OCI-LY1 (cell line): ENCODE measurements at regions not wholly inside any gene's neighbourhood (a gene's known extent, or its start where the extent isn't known, plus 50 kb on each side); places are given as distances from the start of the nearest gene placed in this dataset.

Source experiments
- H2AFZ ChIP-seq: fragments of 200-600 bp; sonication (generic), shearing (Covaris generic); 2 replicates; pipeline ENCODE4 v1.6.0; 2014; ENCODE audit warnings: antibody characterized with exemption, mild to moderate bottlenecking, low read length
- H3F3A ChIP-seq: fragments of 200-600 bp; sonication (generic), shearing (Covaris generic); 2 replicates; pipeline ENCODE4 v1.6.0; 2014; ENCODE audit warnings: mild to moderate bottlenecking, antibody characterized with exemption, low read length, moderate library complexity; ENCODE audit not compliant: insufficient read depth
- H3K27ac ChIP-seq: fragments of 200-600 bp; sonication (generic); 2 replicates; pipeline ENCODE4 v1.5.1; 2014; ENCODE audit warnings: low read length, mixed run types, mild to moderate bottlenecking, low read depth; ENCODE audit not compliant: poor library complexity, severe bottlenecking
- H3K27me3 ChIP-seq: fragments of 200-600 bp; sonication (generic); 2 replicates; pipeline ENCODE4 v1.6.0; 2014; ENCODE audit warnings: antibody characterized with exemption, mild to moderate bottlenecking, low read length, moderate library complexity; ENCODE audit not compliant: insufficient read depth
- H3K36me3 ChIP-seq: fragments of 200-600 bp; sonication (generic); 2 replicates; pipeline ENCODE4 v1.6.1; 2014; ENCODE audit warnings: mild to moderate bottlenecking, antibody characterized with exemption, low read length, moderate library complexity, mixed read lengths; ENCODE audit not compliant: insufficient read depth
- H3K4me1 ChIP-seq: fragments of 200-600 bp; sonication (generic); 2 replicates; pipeline ENCODE4 v1.5.1; 2014; ENCODE audit warnings: mild to moderate bottlenecking, low read length, moderate library complexity; ENCODE audit not compliant: insufficient read depth, severe bottlenecking
- H3K4me2 ChIP-seq: fragments of 200-600 bp; sonication (generic), shearing (Covaris generic); 2 replicates; pipeline ENCODE4 v1.6.1; 2014; ENCODE audit warnings: low read length
- H3K4me3 ChIP-seq: fragments of 200-600 bp; sonication (generic); 2 replicates; pipeline ENCODE4 v1.5.1; 2014; ENCODE audit warnings: low read length, low read depth, mild to moderate bottlenecking, mixed read lengths; ENCODE audit not compliant: poor library complexity, severe bottlenecking
- H3K79me2 ChIP-seq: fragments of 200-600 bp; shearing (Covaris generic); 2 replicates; pipeline ENCODE4 v1.6.1; 2016; ENCODE audit warnings: mixed run types, low read length, mixed read lengths; ENCODE audit not compliant: insufficient read depth
- H3K9ac ChIP-seq: fragments of 200-600 bp; sonication (generic), shearing (Covaris generic); 2 replicates; pipeline ENCODE4 v1.6.1; 2014; ENCODE audit warnings: mild to moderate bottlenecking, low read length, mixed read lengths
- H3K9me2 ChIP-seq: fragments of 200-600 bp; sonication (generic), shearing (Covaris generic); 2 replicates; pipeline ENCODE4 v1.6.1; 2014; ENCODE audit warnings: low read depth, mild to moderate bottlenecking, low read length, mixed read lengths
- H3K9me3 ChIP-seq: fragments of 200-600 bp; shearing (Covaris generic); 2 replicates; pipeline ENCODE4 v1.6.1; 2014; ENCODE audit warnings: low read length, mixed read lengths
- H4K20me1 ChIP-seq: fragments of 200-600 bp; sonication (generic), shearing (Covaris generic); 2 replicates; pipeline ENCODE4 v1.6.0; 2016; ENCODE audit warnings: mild to moderate bottlenecking, low read length; ENCODE audit not compliant: insufficient read depth
- CTCF ChIP-seq: fragments of 200-600 bp; sonication (generic), shearing (Covaris generic); IDR thresholded peaks from 2 replicates; pipeline ENCODE4 v1.5.1; 2017; ENCODE audit warnings: mild to moderate bottlenecking, antibody characterized with exemption, low read length, moderate library complexity, mixed read lengths
- EZH2 ChIP-seq: fragments of 200-600 bp; sonication (generic), shearing (Covaris generic); IDR thresholded peaks from 2 replicates; pipeline ENCODE4 v1.8.0; 2017; ENCODE audit warnings: borderline replicate concordance, mixed run types, mild to moderate bottlenecking, antibody characterized with exemption, low read length, moderate library complexity, mixed read lengths

- Histone ChIP-seq H3F3A (no peaks in the 10 kb centered on the region), H2AFZ (no peak overlapping the region), H3K9me2 (no peaks in the 10 kb centered on the region), H3K27me3 (no peaks in the 10 kb centered on the region), H3K9ac (no peak overlapping the region), H3K79me2 (no peaks in the 10 kb centered on the region), H3K4me3 (no peak overlapping the region), H3K4me1 (no peaks in the 10 kb centered on the region), H3K9me3 (no peaks in the 10 kb centered on the region), H4K20me1 (no peaks in the 10 kb centered on the region), H3K36me3 (no peaks in the 10 kb centered on the region), H3K27ac (no peak overlapping the region), H3K4me2 (no peak overlapping the region)
- no peak for TF ChIP-seq CTCF
- TF ChIP-seq EZH2, result no peak
Observed at GRCh38 chr2:129056309-129056958, 737.8 kb upstream of the HS6ST1 start.

GRCh38 chr2:129056959-129057317, 738.3 kb upstream of the HS6ST1 start:
- Histone ChIP-seq H3K4me3 (no peak overlapping the region), H2AFZ (no peak overlapping the region), H3K27me3 (no peaks in the 10 kb centered on the region), H3F3A (no peaks in the 10 kb centered on the region), H3K36me3 (no peaks in the 10 kb centered on the region), H3K9me3 (no peaks in the 10 kb centered on the region), H3K9ac (no peak overlapping the region), H3K4me1 (no peaks in the 10 kb centered on the region), H3K4me2 (no peak overlapping the region), H3K9me2 (no peaks in the 10 kb centered on the region), H3K27ac (no peak overlapping the region), H3K79me2 (no peaks in the 10 kb centered on the region), H4K20me1 (no peaks in the 10 kb centered on the region)
- no peak for TF ChIP-seq CTCF
- no peak for TF ChIP-seq EZH2

DNA sequence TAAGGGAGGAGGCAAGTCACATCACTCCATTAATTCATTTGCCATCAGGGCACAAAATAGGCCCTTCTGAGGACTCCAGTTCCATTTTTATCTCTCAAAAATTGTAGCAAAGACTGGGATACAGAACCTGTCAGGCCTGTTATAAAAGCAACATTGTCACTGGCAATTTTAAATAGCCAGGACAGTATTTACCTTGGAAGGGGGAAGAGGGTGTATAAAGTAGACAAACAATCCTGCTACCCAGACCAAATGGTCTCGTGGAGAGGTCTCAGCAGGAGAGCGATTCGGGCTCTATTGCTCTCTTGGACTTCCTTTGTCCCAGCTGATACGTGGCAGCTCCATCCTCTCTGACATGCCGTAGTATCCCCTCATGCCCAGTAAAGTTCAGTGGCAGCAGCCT, 740.3 kb upstream of the HS6ST1 start:
- no peaks in the 10 kb centered on the region for H3K79me2 ChIP-seq
- H3K27me3 ChIP-seq, result no peaks in the 10 kb centered on the region
- no peaks in the 10 kb centered on the region for H3K36me3 ChIP-seq
- no peak for TF ChIP-seq CTCF
- TF ChIP-seq EZH2, result no peak
- H2AFZ ChIP-seq, result no peak overlapping the region
- no peaks in the 10 kb centered on the region for H4K20me1 ChIP-seq
- H3K4me1 ChIP-seq, result no peaks in the 10 kb centered on the region
- no peaks in the 10 kb centered on the region for H3K9me3 ChIP-seq
- no peak overlapping the region for H3K27ac ChIP-seq
- H3K9ac ChIP-seq, result no peak overlapping the region
- no peaks in the 10 kb centered on the region for H3K9me2 ChIP-seq
- H3K4me3 ChIP-seq, result no peak overlapping the region
- H3K4me2 ChIP-seq, result no peak overlapping the region
- no peaks in the 10 kb centered on the region for H3F3A ChIP-seq
